T-cell (primary cell): ENCODE measurements at regions not wholly inside any gene's neighbourhood (a gene's known extent, or its start where the extent isn't known, plus 50 kb on each side); places are given as distances from the start of the nearest gene placed in this dataset.

Experiments
- ATAC-seq, 4 experiments: fragments of 200-7000 bp in 3 of 4; fragments of 150-1000 bp in 1 of 4; cut with Tn5 transposase; replicated peaks in 1 of 4; 1 replicate in 3 of 4; 2 replicates in 1 of 4; pipeline ENCODE4 v1.10.0; 2021; ENCODE audit warnings: moderate library complexity in 3 of 4, mild to moderate bottlenecking in 2 of 4, moderate number of reproducible peaks in 1 of 4
- CTCF ChIA-PET, 2 donors: fragments of 300-600 bp; sonication (Branson Sonifier 250); formaldehyde crosslinking; loops; one replicate each; lab custom pipeline; 2022; ENCODE audit warnings: antibody characterized with exemption in 2 of 2; lab: Charles Lee
- POLR2A ChIA-PET, 2 donors: fragments of 300-600 bp; sonication (Branson Sonifier 250); formaldehyde crosslinking; loops; one replicate each; lab custom pipeline; 2022; ENCODE audit warnings: antibody characterized with exemption in 2 of 2; lab: Charles Lee
- DNase-seq, 35 experiments: peaks; one replicate each; pipeline versions ENCODE4 v3.0.0 to v3.0.0-alpha.2; 2013 to 2023
- H3K27ac ChIP-seq: one replicate; pipeline ENCODE4 v1.5.1; 2013; ENCODE audit warnings: low read length
- H3K27me3 ChIP-seq, 2 experiments: replicated peaks in 1 of 2; 1 replicate in 1 of 2; 2 replicates in 1 of 2; pipeline versions ENCODE4 v1.6.1 to v1.7.0; 2013; ENCODE audit warnings: low read length in 1 of 2, mixed read lengths in 1 of 2; ENCODE audit not compliant: control insufficient read depth in 2 of 2, insufficient read depth in 2 of 2; ENCODE audit errors: extremely low read depth in 1 of 2
- H3K36me3 ChIP-seq, 2 donors: 1 replicate in 1 of 2; 2 replicates in 1 of 2; pipeline versions ENCODE4 v1.6.1 to v1.7.0; 2013; ENCODE audit warnings: low read length in 1 of 2; ENCODE audit not compliant: control insufficient read depth in 2 of 2, insufficient read depth in 1 of 2; ENCODE audit errors: extremely low read depth in 1 of 2
- H3K4me1 ChIP-seq, 2 experiments: 1 replicate in 1 of 2; 2 replicates in 1 of 2; pipeline versions ENCODE4 v1.6.1 to v1.7.0; 2013; ENCODE audit warnings: low read length in 2 of 2, mixed read lengths in 1 of 2; ENCODE audit not compliant: insufficient read depth in 2 of 2, control insufficient read depth in 1 of 2; ENCODE audit errors: extremely low read depth in 1 of 2
- H3K4me3 ChIP-seq, 2 donors: 1 replicate in 1 of 2; 2 replicates in 1 of 2; pipeline versions ENCODE4 v1.5.1 to v1.7.0; 2013; ENCODE audit warnings: mild to moderate bottlenecking in 2 of 2, low read length in 1 of 2, moderate library complexity in 1 of 2; ENCODE audit not compliant: control insufficient read depth in 1 of 2; ENCODE audit errors: extremely low read depth in 1 of 2
- H3K9me3 ChIP-seq: 2 replicates; pipeline ENCODE4 v1.7.0; 2013
- H3K27ac Mint-ChIP-seq, 2 donors: one replicate each; pipeline ENCODE4 v1.8.0; 2020 to 2021; ENCODE audit warnings: mild to moderate bottlenecking in 2 of 2, mixed read lengths in 2 of 2
- H3K27me3 Mint-ChIP-seq, 2 donors: one replicate each; pipeline ENCODE4 v1.8.0; 2021 to 2022; ENCODE audit warnings: mixed read lengths in 2 of 2
- H3K36me3 Mint-ChIP-seq: one replicate; pipeline ENCODE4 v1.8.0; 2021; ENCODE audit warnings: mixed read lengths
- H3K4me1 Mint-ChIP-seq, 3 donors: one replicate each; pipeline ENCODE4 v1.8.0; 2020 to 2022; ENCODE audit warnings: mixed read lengths in 3 of 3, mild to moderate bottlenecking in 1 of 3
- H3K4me3 Mint-ChIP-seq, 3 donors: one replicate each; pipeline ENCODE4 v1.8.0; 2020 to 2022; ENCODE audit warnings: mild to moderate bottlenecking in 3 of 3, mixed read lengths in 3 of 3, moderate library complexity in 3 of 3
- H3K9me3 Mint-ChIP-seq, 3 donors: one replicate each; pipeline ENCODE4 v1.8.0; 2020 to 2022; ENCODE audit warnings: mixed read lengths in 3 of 3
- WGBS: methylation state at CpG from one replicate; pipeline ENCODE4 v1.1.5; 2013; ENCODE audit warnings: missing lambda C conversion rate; ENCODE audit not compliant: insufficient coverage; 5-methylcytosine and 5-hydroxymethylcytosine counted together

DNA sequence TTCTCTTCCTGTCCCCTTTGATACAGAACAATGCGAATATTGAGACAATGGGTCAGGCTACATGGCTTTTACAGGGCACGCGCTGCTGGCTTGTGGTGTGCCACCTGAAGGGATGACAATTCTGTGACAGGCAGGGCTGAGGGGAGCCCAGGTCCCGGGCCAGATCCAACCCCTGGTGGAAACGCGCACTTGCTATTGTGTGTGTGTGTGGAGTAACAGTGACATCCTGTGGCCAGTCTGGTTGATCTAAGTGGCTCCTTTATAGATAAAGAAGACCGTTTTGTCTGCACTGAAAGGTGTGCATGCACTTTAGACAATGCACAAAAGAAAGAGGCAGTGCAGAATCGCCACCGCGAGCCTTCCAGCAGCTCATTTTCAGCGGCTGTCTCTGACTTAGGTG lies 273.6 kb downstream of the HRH4 start:
- peaks cover 0 to 13% of the 10 kb centered on the region in 2 experiments for H3K27me3 ChIP-seq
- WGBS, result 86% methylated on average over 10 of the region's 11 CpGs
- no peaks in the 10 kb centered on the region for H3K36me3 Mint-ChIP-seq
- no peak for ATAC-seq
- H3K27ac ChIP-seq, result no peak overlapping the region
- H3K4me1 ChIP-seq, result no peaks in the 10 kb centered on the region
- H3K36me3 ChIP-seq, result no peaks in the 10 kb centered on the region
- no peaks in the 10 kb centered on the region for H3K9me3 Mint-ChIP-seq
- ChIA-PET POLR2A (no interaction called here), CTCF (interaction anchor here in 1 of 2 donors (0.6 kb wide), 1 partner anchor 96 kb away, joined by 3 read pairs; no protein-coding TSS in a partner anchor)
- H3K9me3 ChIP-seq, result no peaks in the 10 kb centered on the region
- no peak for DNase-seq
- H3K4me3 ChIP-seq, result no peak overlapping the region
- no peak overlapping the region for H3K27ac Mint-ChIP-seq
- H3K27me3 Mint-ChIP-seq, result peaks cover 2 to 10% of the 10 kb centered on the region in 2 donors
- H3K4me1 Mint-ChIP-seq, result no peaks in the 10 kb centered on the region
- H3K4me3 Mint-ChIP-seq, result no peak overlapping the region

DNA sequence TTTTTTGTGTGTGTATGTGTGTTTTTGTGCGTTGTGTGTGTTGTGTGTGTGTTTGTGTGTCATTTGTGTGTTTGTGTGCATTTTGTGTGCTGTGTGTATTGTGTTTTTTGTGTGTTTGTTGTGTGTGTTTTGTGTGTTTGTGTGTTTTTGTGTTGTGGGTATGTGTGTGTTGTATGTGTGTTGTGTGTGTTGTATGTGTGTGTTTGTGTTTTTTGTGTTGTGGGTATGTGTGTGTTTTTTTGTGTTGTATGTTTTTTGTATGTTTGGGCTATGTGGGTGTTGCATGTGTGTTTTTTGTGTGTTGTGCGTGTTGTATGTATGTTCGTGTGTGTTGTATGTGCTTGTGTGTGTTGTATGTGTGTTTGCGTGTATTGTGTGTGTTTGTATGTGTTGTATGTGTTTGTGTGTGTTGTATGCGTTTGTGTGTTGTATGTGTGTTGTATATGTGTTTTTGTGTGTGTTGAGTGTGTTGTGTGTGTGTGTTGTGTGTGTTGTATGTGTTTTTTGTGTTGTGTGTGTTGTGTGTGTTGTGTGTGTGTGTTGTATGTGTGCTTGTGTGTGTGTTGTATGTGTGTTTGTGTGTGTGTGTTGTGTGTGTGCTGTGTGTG lies 275.3 kb downstream of the HRH4 start:
- H3K36me3 ChIP-seq, result no peaks in the 10 kb centered on the region
- no peak overlapping the region for H3K27ac ChIP-seq
- WGBS, result 86% methylated on average over 5 of the region's 5 CpGs
- Mint-ChIP-seq H3K4me1 (no peaks in the 10 kb centered on the region), H3K9me3 (no peaks in the 10 kb centered on the region), H3K27ac (no peak overlapping the region), H3K36me3 (no peaks in the 10 kb centered on the region), H3K4me3 (no peak overlapping the region), H3K27me3 (no peaks in the 10 kb centered on the region)
- peaks cover 0 to 11% of the 10 kb centered on the region in 2 experiments for H3K27me3 ChIP-seq
- DNase-seq, result no peak
- H3K4me3 ChIP-seq, result no peak overlapping the region
- ChIA-PET POLR2A (no interaction called here), CTCF (no interaction called here)
- no peaks in the 10 kb centered on the region for H3K9me3 ChIP-seq
- ATAC-seq, result no peak
- no peaks in the 10 kb centered on the region for H3K4me1 ChIP-seq

DNA sequence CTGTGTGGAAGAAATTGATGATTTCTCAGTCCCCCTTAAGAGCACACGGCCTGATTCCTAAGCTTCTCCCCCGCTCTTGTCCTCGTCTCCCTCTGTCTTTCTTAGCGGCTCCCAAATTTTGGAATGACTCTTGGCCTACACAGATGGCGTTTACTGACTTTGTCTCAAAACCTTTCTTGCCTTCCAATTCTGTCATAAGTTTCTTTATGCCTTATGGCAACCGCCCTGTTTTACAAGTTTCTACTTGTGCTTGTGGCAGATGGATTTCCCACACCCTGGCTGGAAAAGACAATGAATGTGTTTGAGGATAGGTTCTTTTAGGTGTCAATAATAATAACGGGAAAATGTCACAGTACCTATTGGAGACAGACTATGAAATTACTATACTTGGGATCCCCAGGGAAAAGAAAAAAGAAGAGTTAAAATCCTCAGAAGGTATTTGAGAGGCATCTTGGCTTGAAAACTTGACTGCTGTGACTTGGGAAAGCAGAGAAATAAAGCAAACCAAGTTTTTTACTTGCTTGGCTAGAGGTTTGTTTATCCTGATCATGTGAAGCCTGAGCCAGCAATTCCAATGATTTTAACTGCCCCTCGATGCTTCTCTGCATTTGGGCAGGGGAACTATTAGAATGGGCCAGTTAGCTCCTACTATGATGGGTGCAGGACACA lies 276.4 kb downstream of the HRH4 start:
- POLR2A ChIA-PET, result no interaction called here
- Mint-ChIP-seq H3K36me3 (no peaks in the 10 kb centered on the region), H3K27ac (no peak overlapping the region), H3K4me1 (no peaks in the 10 kb centered on the region), H3K9me3 (no peaks in the 10 kb centered on the region), H3K27me3 (no peaks in the 10 kb centered on the region), H3K4me3 (no peak overlapping the region)
- DNase-seq (no peak), ATAC-seq (no peak)
- no peak overlapping the region for H3K4me3 ChIP-seq
- H3K9me3 ChIP-seq, result no peaks in the 10 kb centered on the region
- H3K27me3 ChIP-seq, result peaks cover 0 to 10% of the 10 kb centered on the region in 2 experiments
- H3K27ac ChIP-seq, result no peak overlapping the region
- CTCF ChIA-PET, result interaction anchor here in 1 of 2 donors (0.6 kb wide), 1 partner anchor 9 kb away, joined by 3 read pairs; no protein-coding TSS in a partner anchor
- WGBS, result 88% methylated on average over 5 of the region's 8 CpGs
- H3K4me1 ChIP-seq, result no peaks in the 10 kb centered on the region
- H3K36me3 ChIP-seq, result no peaks in the 10 kb centered on the region

DNA sequence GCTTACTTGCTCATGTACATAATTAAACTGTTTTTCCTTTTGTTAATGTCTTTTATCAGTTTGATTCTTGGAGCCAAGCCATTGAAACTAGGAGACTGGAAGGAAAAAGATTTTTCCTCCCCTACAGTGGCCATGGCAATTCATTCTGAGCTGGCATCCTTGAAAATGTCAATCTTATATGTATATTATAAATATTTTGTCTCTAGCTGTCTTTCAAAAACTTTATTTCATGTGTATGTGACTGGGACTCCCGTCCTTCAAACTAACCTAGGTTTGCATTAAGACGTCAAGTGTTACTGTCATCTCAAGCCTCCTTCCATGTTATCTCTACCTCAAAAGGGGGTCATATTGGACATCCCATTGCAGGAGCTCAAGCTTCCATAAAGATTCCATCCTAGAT lies 280.4 kb downstream of the HRH4 start:
- Histone ChIP-seq H3K4me3 (no peak overlapping the region), H3K36me3 (no peaks in the 10 kb centered on the region), H3K9me3 (no peaks in the 10 kb centered on the region), H3K27ac (no peak overlapping the region), H3K4me1 (no peaks in the 10 kb centered on the region), H3K27me3 (peaks cover 0 to 2% of the 10 kb centered on the region in 2 experiments)
- DNase-seq, result no peak
- no peaks in the 10 kb centered on the region for H3K36me3 Mint-ChIP-seq
- H3K27ac Mint-ChIP-seq, result no peak overlapping the region
- ChIA-PET CTCF (no interaction called here), POLR2A (no interaction called here)
- WGBS, result 100% methylated on average over 2 of the region's 2 CpGs
- no peak for ATAC-seq
- H3K27me3 Mint-ChIP-seq, result no peaks in the 10 kb centered on the region
- no peak overlapping the region for H3K4me3 Mint-ChIP-seq
- no peaks in the 10 kb centered on the region for H3K4me1 Mint-ChIP-seq
- H3K9me3 Mint-ChIP-seq, result no peaks in the 10 kb centered on the region

GRCh38 chr18:24741321-24741720 lies 280.9 kb downstream of the HRH4 start:
- H3K36me3 ChIP-seq, result no peaks in the 10 kb centered on the region
- no peak overlapping the region for H3K4me3 ChIP-seq
- no peaks in the 10 kb centered on the region for H3K9me3 ChIP-seq
- Mint-ChIP-seq H3K36me3 (no peaks in the 10 kb centered on the region), H3K4me3 (no peak overlapping the region), H3K27ac (no peak overlapping the region), H3K4me1 (no peaks in the 10 kb centered on the region), H3K9me3 (no peaks in the 10 kb centered on the region), H3K27me3 (no peaks in the 10 kb centered on the region)
- ChIA-PET CTCF (no interaction called here), POLR2A (no interaction called here)
- DNase-seq (no peak), ATAC-seq (no peak)
- no peak overlapping the region for H3K27ac ChIP-seq
- H3K4me1 ChIP-seq, result no peaks in the 10 kb centered on the region
- H3K27me3 ChIP-seq, result no peaks in the 10 kb centered on the region
- WGBS, result 80% methylated on average over 1 of the region's 1 CpG

GRCh38 chr18:24741965-24742724 lies 281.7 kb downstream of the HRH4 start:
- Histone ChIP-seq H3K4me1 (no peaks in the 10 kb centered on the region), H3K36me3 (no peaks in the 10 kb centered on the region), H3K27ac (no peak overlapping the region), H3K27me3 (no peaks in the 10 kb centered on the region), H3K4me3 (no peak overlapping the region), H3K9me3 (no peaks in the 10 kb centered on the region)
- Mint-ChIP-seq H3K4me1 (no peaks in the 10 kb centered on the region), H3K4me3 (no peak overlapping the region), H3K27me3 (no peaks in the 10 kb centered on the region), H3K27ac (no peak overlapping the region), H3K9me3 (no peaks in the 10 kb centered on the region), H3K36me3 (no peaks in the 10 kb centered on the region)
- ATAC-seq, result no peak
- ChIA-PET POLR2A (no interaction called here), CTCF (no interaction called here)
- no peak for DNase-seq
- no CpG with 5 or more reads among the region's 5 CpGs for WGBS
